ENCODE measurements at regions not wholly inside any gene's neighbourhood (a gene's known extent, or its start where the extent isn't known, plus 50 kb on each side); places are given as distances from the start of the nearest gene placed in this dataset.
"Not testable (repeated sequence)": the region's sequence is repeated elsewhere in the genome, so short reads cannot be mapped to it uniquely, and the experiment has no call there.

- H3K9me3 Mint-ChIP-seq: no peaks in the 10 kb centered on the region
- no peaks in the 10 kb centered on the region for H3K27me3 Mint-ChIP-seq
- H3K4me1 Mint-ChIP-seq: peaks cover 2% of the 10 kb centered on the region
Observed at GRCh38 chr12:107378609-107379008, 285.3 kb upstream of the CRY1 start.

DNA sequence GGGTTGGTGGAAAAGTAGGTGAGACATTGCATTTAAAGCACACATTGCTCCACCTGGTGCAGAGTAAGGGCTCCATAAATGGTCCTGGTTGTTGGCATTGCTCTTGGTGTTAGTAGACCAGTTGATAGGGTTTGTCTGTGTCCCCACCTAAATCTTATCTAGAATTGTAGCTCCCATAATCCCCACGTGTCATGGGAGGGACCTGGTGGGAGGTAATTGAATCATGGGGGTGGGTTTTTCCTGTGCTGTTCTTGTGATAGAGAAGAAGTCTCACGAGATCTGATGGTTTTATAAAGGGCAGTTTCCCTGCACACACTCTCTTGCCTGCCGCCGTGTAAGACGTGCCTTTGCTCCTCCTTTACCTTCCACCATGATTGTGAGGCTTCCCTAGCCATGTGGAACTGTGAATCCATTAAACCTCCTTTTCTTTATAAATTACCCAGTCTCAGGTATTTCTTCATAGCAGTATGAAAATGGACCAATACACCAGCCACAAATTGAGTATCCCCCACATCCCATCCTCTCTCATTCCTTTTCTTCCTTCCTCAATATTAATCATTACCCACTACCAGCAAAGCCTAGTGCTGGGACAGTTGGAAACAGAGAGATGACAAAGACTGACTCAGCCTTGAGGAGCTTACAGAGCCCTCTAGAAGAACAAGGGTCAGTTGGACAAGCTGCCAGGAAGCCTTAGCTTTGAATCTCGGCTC lies 285.9 kb upstream of the CRY1 start:
- H3K36me3 Mint-ChIP-seq (ENCODE audit: insufficient read depth); H3K4me1 Mint-ChIP-seq; H3K9me3 Mint-ChIP-seq; ATAC-seq (replicated peaks; ENCODE audit: extremely low read depth, poor library complexity, severe bottlenecking); DNase-seq (ENCODE audit: low spot score in 2 of 2); H3K4me3 Mint-ChIP-seq; H3K27ac Mint-ChIP-seq (ENCODE audit: low read depth); H3K27me3 Mint-ChIP-seq: not testable (repeated sequence)

More at GRCh38 chr12:107378609-107379008, 285.3 kb upstream of the CRY1 start:
- DNase-seq (ENCODE audit: low spot score in 2 of 2) (no peak), ATAC-seq (replicated peaks; ENCODE audit: extremely low read depth, poor library complexity, severe bottlenecking) (no peak)
- no peak overlapping the region for H3K4me3 Mint-ChIP-seq
- peaks cover 1% of the 10 kb centered on the region for H3K36me3 Mint-ChIP-seq (ENCODE audit: insufficient read depth)
- no peak overlapping the region for H3K27ac Mint-ChIP-seq (ENCODE audit: low read depth)

DNA sequence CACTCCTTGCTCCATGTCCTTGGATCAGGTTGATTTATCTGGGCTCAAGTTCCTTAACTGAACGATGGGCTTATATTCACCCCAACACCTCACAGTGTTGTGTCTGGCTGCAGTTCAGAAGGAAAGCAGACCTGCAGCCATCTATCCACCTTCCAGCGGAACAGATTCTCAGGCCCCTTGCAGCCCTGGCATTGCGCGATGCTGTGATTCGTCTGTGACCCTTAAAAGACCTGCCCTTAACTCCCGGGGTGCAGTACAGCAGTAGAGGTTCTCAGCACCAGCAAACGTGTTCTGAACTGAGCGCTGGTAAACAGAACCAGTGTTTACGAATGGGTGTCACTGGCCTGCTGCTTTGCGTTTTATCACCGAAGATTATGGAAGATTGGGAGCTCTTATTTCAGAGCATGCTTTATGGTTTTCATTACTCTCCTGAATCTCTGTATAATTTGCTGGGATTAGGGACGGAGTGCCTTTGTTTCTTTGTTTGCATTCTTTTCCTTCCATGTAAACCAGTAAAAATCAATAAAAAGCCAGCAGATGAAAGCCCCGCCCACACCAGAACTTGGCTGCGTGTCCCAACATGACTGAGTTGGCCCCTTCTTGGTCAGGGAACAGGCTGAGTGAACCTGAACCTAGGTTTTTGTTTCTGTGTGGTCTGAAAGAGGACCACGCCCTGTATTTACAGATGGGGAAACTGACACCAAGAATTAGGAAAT lies 286.7 kb upstream of the CRY1 start:
- Mint-ChIP-seq H3K4me3 (no peak overlapping the region), H3K36me3 (ENCODE audit: insufficient read depth) (peaks cover 1% of the 10 kb centered on the region), H3K27ac (ENCODE audit: low read depth) (no peak overlapping the region), H3K4me1 (no peaks in the 10 kb centered on the region), H3K27me3 (no peaks in the 10 kb centered on the region), H3K9me3 (no peaks in the 10 kb centered on the region)
- DNase-seq (ENCODE audit: low spot score in 2 of 2): no peak
- ATAC-seq (replicated peaks; ENCODE audit: extremely low read depth, poor library complexity, severe bottlenecking): no peak

GRCh38 chr12:107384645-107385044 lies 291.3 kb upstream of the CRY1 start:
- Mint-ChIP-seq H3K9me3 (no peaks in the 10 kb centered on the region), H3K27ac (ENCODE audit: low read depth) (no peak overlapping the region), H3K4me1 (peaks cover 10% of the 10 kb centered on the region), H3K4me3 (no peak overlapping the region), H3K27me3 (no peaks in the 10 kb centered on the region), H3K36me3 (ENCODE audit: insufficient read depth) (peaks cover 1% of the 10 kb centered on the region)
- DNase-seq (ENCODE audit: low spot score in 2 of 2): no peak
- no peak for ATAC-seq (replicated peaks; ENCODE audit: extremely low read depth, poor library complexity, severe bottlenecking)

DNA sequence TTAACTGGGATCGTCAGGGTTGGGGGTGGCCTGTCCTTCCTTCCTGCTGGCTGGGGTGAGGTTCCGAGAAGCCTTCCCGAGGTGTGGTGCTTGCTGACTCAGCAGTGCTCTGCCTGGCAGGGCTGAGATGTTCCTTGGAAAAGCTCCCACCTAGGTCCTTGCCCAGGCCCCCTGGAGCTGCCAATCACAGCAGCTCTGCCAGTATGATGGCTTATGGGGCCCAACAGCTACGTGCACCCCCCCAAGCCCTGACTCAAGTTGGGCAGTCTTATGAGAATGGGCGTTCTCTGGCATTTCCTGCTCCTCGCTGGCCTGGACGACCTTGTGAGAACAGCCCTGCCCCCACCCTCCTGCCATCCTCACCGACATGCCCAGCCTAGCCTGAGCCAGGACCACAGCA lies 292.2 kb upstream of the CRY1 start:
- Mint-ChIP-seq H3K9me3 (no peaks in the 10 kb centered on the region), H3K4me3 (no peak overlapping the region), H3K27me3 (no peaks in the 10 kb centered on the region), H3K27ac (ENCODE audit: low read depth) (no peak overlapping the region), H3K4me1 (peaks cover 17% of the 10 kb centered on the region), H3K36me3 (ENCODE audit: insufficient read depth) (peaks cover 1% of the 10 kb centered on the region)
- ATAC-seq (replicated peaks; ENCODE audit: extremely low read depth, poor library complexity, severe bottlenecking) (no peak), DNase-seq (ENCODE audit: low spot score in 2 of 2) (no peak)

- no peaks in the 10 kb centered on the region for H3K27me3 Mint-ChIP-seq
- H3K4me3 Mint-ChIP-seq: no peak overlapping the region
- H3K9me3 Mint-ChIP-seq: no peaks in the 10 kb centered on the region
- no peak for DNase-seq (ENCODE audit: low spot score in 2 of 2)
- no peak for ATAC-seq (replicated peaks; ENCODE audit: extremely low read depth, poor library complexity, severe bottlenecking)
- peaks cover 1% of the 10 kb centered on the region for H3K36me3 Mint-ChIP-seq (ENCODE audit: insufficient read depth)
- H3K27ac Mint-ChIP-seq (ENCODE audit: low read depth): no peak overlapping the region
- H3K4me1 Mint-ChIP-seq: peaks cover 19% of the 10 kb centered on the region
Observed at GRCh38 chr12:107386569-107386968, 293.2 kb upstream of the CRY1 start.

DNA sequence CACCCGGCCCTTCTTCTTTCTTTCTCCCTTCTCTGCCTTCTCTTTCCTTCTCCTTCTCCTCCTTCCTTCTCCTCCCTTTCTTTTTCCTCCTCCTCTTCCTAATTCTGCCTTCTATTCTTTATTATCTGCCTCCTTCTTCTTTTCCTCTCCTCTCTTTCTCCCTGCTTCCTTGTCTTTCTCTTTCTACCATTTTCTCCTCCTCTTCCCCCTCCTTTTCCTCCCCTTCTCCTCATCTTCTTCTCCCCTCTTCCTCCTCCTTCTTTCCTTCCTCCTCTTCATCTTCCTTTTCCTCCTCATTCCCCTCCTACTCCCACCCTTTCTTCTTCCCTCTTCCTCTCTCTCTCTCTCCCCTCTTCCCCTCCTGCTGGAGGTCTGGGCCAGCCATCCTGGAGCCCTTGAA lies 294.9 kb upstream of the CRY1 start:
- H3K27me3 Mint-ChIP-seq: no peaks in the 10 kb centered on the region
- ATAC-seq (replicated peaks; ENCODE audit: extremely low read depth, poor library complexity, severe bottlenecking) (no peak), DNase-seq (ENCODE audit: low spot score in 2 of 2) (no peak)
- peaks cover 24% of the 10 kb centered on the region for H3K4me1 Mint-ChIP-seq
- H3K4me3 Mint-ChIP-seq: no peak overlapping the region
- no peaks in the 10 kb centered on the region for H3K9me3 Mint-ChIP-seq
- H3K27ac Mint-ChIP-seq (ENCODE audit: low read depth): no peak overlapping the region
- H3K36me3 Mint-ChIP-seq (ENCODE audit: insufficient read depth): no peaks in the 10 kb centered on the region

DNA sequence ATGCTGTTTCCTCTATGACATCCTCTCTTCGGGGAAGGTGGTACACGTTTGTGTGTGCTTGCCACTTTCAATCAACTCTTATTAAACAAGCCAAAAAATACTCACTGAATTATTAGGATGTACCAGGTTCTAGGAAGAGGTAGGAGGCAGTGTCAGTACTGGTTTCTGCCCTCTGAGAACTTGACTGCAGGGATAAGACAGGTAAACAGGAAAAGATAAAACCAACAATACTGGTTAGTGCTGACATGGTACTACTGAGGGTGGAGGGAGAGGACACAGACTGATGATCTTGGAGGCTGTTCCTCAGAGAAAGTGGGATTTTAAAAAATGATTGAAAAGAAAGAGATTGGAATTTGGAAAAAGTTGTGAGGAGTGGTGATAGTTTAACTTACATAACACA lies 295.2 kb upstream of the PWP1 start:
- no peak for DNase-seq (ENCODE audit: low spot score in 2 of 2)
- H3K9me3 Mint-ChIP-seq: no peaks in the 10 kb centered on the region
- no peak overlapping the region for H3K27ac Mint-ChIP-seq (ENCODE audit: low read depth)
- ATAC-seq (replicated peaks; ENCODE audit: extremely low read depth, poor library complexity, severe bottlenecking): no peak
- no peaks in the 10 kb centered on the region for H3K36me3 Mint-ChIP-seq (ENCODE audit: insufficient read depth)
- no peak overlapping the region for H3K4me3 Mint-ChIP-seq
- no peaks in the 10 kb centered on the region for H3K27me3 Mint-ChIP-seq
- peaks cover 30% of the 10 kb centered on the region for H3K4me1 Mint-ChIP-seq

- Mint-ChIP-seq H3K9me3 (no peaks in the 10 kb centered on the region), H3K4me1 (peaks cover 25% of the 10 kb centered on the region), H3K36me3 (ENCODE audit: insufficient read depth) (no peaks in the 10 kb centered on the region), H3K27me3 (no peaks in the 10 kb centered on the region), H3K27ac (ENCODE audit: low read depth) (no peak overlapping the region), H3K4me3 (no peak overlapping the region)
- ATAC-seq (replicated peaks; ENCODE audit: extremely low read depth, poor library complexity, severe bottlenecking): peak; percentile 19
- DNase-seq (ENCODE audit: low spot score in 2 of 2): no peak
Observed at GRCh38 chr12:107393043-107393717, 292.4 kb upstream of the PWP1 start.

GRCh38 chr12:107394693-107395092 lies 290.9 kb upstream of the PWP1 start:
- DNase-seq (ENCODE audit: low spot score in 2 of 2): no peak
- Mint-ChIP-seq H3K36me3 (ENCODE audit: insufficient read depth) (no peaks in the 10 kb centered on the region), H3K4me1 (peaks cover 20% of the 10 kb centered on the region), H3K9me3 (no peaks in the 10 kb centered on the region), H3K4me3 (no peak overlapping the region), H3K27ac (ENCODE audit: low read depth) (no peak overlapping the region), H3K27me3 (no peaks in the 10 kb centered on the region)
- no peak for ATAC-seq (replicated peaks; ENCODE audit: extremely low read depth, poor library complexity, severe bottlenecking)

GRCh38 chr12:107395817-107396216 lies 289.8 kb upstream of the PWP1 start:
- no peak overlapping the region for H3K4me3 Mint-ChIP-seq
- H3K4me1 Mint-ChIP-seq: peaks cover 11% of the 10 kb centered on the region
- no peaks in the 10 kb centered on the region for H3K27me3 Mint-ChIP-seq
- no peak for ATAC-seq (replicated peaks; ENCODE audit: extremely low read depth, poor library complexity, severe bottlenecking)
- H3K36me3 Mint-ChIP-seq (ENCODE audit: insufficient read depth): no peaks in the 10 kb centered on the region
- no peak overlapping the region for H3K27ac Mint-ChIP-seq (ENCODE audit: low read depth)
- DNase-seq (ENCODE audit: low spot score in 2 of 2): no peak
- H3K9me3 Mint-ChIP-seq: no peaks in the 10 kb centered on the region

DNA sequence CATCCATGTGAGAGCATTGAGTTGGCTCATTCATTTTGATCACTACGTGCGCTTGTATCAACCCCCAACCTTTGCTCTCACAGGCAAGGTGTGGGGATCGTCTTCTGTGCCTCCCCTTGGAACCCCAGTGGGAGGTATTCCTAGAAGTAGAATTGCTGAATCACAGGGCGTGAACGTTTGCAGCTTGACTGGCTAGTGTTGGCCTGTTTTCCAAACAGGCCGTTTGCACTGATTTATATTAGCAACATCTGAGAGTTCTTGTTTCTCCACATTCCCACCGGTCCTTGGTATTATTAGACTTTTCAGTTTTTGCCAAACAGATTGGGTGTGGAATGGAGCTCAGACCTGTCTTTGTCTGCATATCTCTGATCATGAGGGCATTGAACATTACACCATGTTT lies 288.6 kb upstream of the PWP1 start:
- no peak overlapping the region for H3K4me3 Mint-ChIP-seq
- no peaks in the 10 kb centered on the region for H3K36me3 Mint-ChIP-seq (ENCODE audit: insufficient read depth)
- peaks cover 11% of the 10 kb centered on the region for H3K4me1 Mint-ChIP-seq

More for the DNA sequence above, 288.6 kb upstream of the PWP1 start:
- Mint-ChIP-seq H3K9me3 (no peaks in the 10 kb centered on the region), H3K27me3 (no peaks in the 10 kb centered on the region), H3K27ac (ENCODE audit: low read depth) (no peak overlapping the region)
- DNase-seq (ENCODE audit: low spot score in 2 of 2) (no peak), ATAC-seq (replicated peaks; ENCODE audit: extremely low read depth, poor library complexity, severe bottlenecking) (no peak)

All from central memory CD8-positive, alpha-beta T cell (primary cell).